ENCODE measurements at regions not wholly inside any gene's neighbourhood (a gene's known extent, or its start where the extent isn't known, plus 50 kb on each side); places are given as distances from the start of the nearest gene placed in this dataset.

DNA sequence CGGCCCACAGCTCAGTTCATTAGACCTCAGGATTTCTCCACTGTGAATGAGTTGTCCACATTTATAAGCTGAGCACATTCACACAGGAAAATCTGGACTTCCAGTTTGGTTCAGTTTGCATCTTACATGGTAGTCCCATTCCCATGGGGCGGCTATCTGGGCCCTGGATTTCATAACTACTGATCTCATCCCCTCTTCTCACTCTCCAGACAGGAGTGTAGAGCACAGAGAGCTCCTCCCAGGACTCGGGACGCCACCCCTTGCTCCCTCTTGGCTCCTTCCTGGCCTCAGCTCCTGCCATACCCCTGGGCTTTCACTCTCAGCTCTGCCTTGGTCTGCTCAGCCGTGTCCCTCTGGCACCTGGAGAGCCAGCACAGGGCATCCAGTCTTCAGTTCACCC lies 117.6 kb upstream of the TCERG1L start:
- H3K4me1 ChIP-seq (ENCODE audit: low read depth, poor library complexity, severe bottlenecking): no peaks in the 10 kb centered on the region
- no peak overlapping the region for H3K9ac ChIP-seq
- no peaks in the 10 kb centered on the region for H3K79me2 ChIP-seq (ENCODE audit: insufficient read depth, low read depth)
- H3K36me3 ChIP-seq (ENCODE audit: insufficient read depth): no peaks in the 10 kb centered on the region
- H3K27ac ChIP-seq: no peak overlapping the region
- H3K4me2 ChIP-seq: no peak overlapping the region
- no peak overlapping the region for H3K4me3 ChIP-seq (IDR thresholded peaks at IDR 0.05; ENCODE audit: insufficient read depth, low read depth, low read length)
- H2AFZ ChIP-seq (ENCODE audit: low read depth): no peak overlapping the region
- peaks cover 6% of the 10 kb centered on the region; the same call in 1 of the 2 replicates for H3K27me3 ChIP-seq (ENCODE audit: insufficient read depth, low read depth)
- TF ChIP-seq, protein P1, sequence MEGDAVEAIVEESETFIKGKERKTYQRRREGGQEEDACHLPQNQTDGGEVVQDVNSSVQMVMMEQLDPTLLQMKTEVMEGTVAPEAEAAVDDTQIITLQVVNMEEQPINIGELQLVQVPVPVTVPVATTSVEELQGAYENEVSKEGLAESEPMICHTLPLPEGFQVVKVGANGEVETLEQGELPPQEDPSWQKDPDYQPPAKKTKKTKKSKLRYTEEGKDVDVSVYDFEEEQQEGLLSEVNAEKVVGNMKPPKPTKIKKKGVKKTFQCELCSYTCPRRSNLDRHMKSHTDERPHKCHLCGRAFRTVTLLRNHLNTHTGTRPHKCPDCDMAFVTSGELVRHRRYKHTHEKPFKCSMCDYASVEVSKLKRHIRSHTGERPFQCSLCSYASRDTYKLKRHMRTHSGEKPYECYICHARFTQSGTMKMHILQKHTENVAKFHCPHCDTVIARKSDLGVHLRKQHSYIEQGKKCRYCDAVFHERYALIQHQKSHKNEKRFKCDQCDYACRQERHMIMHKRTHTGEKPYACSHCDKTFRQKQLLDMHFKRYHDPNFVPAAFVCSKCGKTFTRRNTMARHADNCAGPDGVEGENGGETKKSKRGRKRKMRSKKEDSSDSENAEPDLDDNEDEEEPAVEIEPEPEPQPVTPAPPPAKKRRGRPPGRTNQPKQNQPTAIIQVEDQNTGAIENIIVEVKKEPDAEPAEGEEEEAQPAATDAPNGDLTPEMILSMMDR (conservative IDR thresholded peaks at IDR 0.05; ENCODE audit: low read depth, low read length): no peak
- no peaks in the 10 kb centered on the region for H4K20me1 ChIP-seq (ENCODE audit: insufficient read depth)

DNA sequence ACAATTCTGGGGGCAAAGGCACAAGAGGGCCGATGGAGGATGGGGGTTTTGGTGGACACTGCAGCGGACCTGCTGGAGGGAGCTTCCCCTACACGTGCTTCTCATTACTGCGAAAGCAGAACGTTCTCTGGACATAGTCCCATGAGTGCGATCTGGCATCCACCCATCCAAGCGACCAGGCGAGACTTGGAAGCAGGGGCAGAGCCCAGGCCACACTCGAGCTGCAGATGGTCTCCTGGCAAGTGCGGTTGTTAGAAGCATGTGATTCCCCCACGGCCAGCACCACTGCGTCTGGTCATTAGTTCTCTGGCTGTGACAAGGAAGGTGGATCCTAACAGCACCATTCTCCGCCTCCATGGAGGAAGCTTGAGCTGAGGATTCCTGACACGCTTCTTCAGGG lies 118.4 kb upstream of the TCERG1L start:
- no peak overlapping the region for H2AFZ ChIP-seq (ENCODE audit: low read depth)
- no peak overlapping the region for H3K4me2 ChIP-seq
- no peak overlapping the region for H3K9ac ChIP-seq
- no peaks in the 10 kb centered on the region for H3K4me1 ChIP-seq (ENCODE audit: low read depth, poor library complexity, severe bottlenecking)
- no peaks in the 10 kb centered on the region for H3K36me3 ChIP-seq (ENCODE audit: insufficient read depth)
- H3K27me3 ChIP-seq (ENCODE audit: insufficient read depth, low read depth): peaks cover 6% of the 10 kb centered on the region; the same call in 1 of the 2 replicates
- TF ChIP-seq, protein P1 (conservative IDR thresholded peaks at IDR 0.05; ENCODE audit: low read depth, low read length): no peak
- no peak overlapping the region for H3K27ac ChIP-seq
- H3K4me3 ChIP-seq (IDR thresholded peaks at IDR 0.05; ENCODE audit: insufficient read depth, low read depth, low read length): no peak overlapping the region
- no peaks in the 10 kb centered on the region for H4K20me1 ChIP-seq (ENCODE audit: insufficient read depth)
- no peaks in the 10 kb centered on the region for H3K79me2 ChIP-seq (ENCODE audit: insufficient read depth, low read depth)

DNA sequence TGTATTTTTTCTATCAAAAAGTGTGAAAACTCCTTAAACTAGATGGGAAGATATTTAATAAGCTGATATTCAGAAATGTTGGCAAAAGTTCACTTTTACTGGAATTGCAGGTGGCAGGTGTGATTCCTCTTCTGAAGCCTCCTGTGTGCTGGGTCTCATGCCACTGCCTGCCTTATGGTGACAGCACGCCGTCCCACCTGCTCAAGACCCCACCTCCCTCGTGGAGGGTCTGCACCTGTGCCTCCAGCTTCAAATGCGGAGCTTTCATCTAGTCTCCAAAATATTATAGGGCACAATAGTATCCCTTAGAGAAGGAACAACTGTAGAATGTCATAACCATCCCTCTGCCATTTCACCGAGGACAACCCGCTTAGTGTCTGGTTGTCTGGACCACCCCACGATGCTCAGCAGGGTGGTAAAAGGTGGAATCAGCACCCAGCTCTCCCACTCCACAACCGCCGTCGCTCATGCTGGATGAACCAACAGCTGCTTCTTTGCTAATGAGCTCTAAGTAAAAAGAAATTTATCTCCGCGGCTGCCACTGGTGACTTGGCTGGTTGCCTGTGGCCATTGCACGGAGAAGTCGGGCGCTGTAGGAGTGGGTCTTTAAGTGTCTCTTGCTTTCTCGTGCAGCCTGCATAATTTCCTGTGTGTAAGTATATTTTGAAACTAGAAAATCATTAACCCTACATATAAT lies 119.3 kb upstream of the TCERG1L start:
- H3K4me2 ChIP-seq: no peak overlapping the region
- peaks cover 6% of the 10 kb centered on the region; the same call in 1 of the 2 replicates for H3K27me3 ChIP-seq (ENCODE audit: insufficient read depth, low read depth)
- no peak overlapping the region for H3K27ac ChIP-seq
- H3K4me1 ChIP-seq (ENCODE audit: low read depth, poor library complexity, severe bottlenecking): no peaks in the 10 kb centered on the region
- TF ChIP-seq, protein P1 (conservative IDR thresholded peaks at IDR 0.05; ENCODE audit: low read depth, low read length): no peak
- no peaks in the 10 kb centered on the region for H3K79me2 ChIP-seq (ENCODE audit: insufficient read depth, low read depth)
- no peak overlapping the region for H3K4me3 ChIP-seq (IDR thresholded peaks at IDR 0.05; ENCODE audit: insufficient read depth, low read depth, low read length)
- no peaks in the 10 kb centered on the region for H4K20me1 ChIP-seq (ENCODE audit: insufficient read depth)
- no peaks in the 10 kb centered on the region for H3K36me3 ChIP-seq (ENCODE audit: insufficient read depth)
- no peak overlapping the region for H3K9ac ChIP-seq
- no peak overlapping the region for H2AFZ ChIP-seq (ENCODE audit: low read depth)

DNA sequence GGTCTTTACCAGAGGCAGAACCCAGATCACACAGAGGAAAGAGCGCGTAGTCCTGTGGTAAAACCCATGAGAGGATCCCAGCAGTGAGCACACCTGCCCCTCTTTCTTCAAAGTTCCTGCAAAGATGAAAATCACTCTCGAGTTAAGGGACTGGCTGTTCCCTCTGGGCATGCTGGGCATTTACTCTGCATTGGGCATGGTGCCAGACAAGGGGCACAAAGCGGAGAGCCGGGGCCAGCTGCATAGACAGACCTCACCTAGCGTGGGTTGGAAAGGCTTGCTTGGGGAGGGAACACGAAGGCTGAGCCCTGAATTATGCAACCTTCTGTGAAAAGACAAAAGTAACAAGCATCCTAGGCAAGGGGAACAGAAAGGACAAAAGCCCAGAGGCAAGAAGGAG lies 120.0 kb upstream of the TCERG1L start:
- H4K20me1 ChIP-seq (ENCODE audit: insufficient read depth): no peaks in the 10 kb centered on the region
- no peaks in the 10 kb centered on the region for H3K79me2 ChIP-seq (ENCODE audit: insufficient read depth, low read depth)
- no peak overlapping the region for H2AFZ ChIP-seq (ENCODE audit: low read depth)
- TF ChIP-seq, protein P1 (conservative IDR thresholded peaks at IDR 0.05; ENCODE audit: low read depth, low read length): no peak
- H3K4me2 ChIP-seq: no peak overlapping the region
- no peaks in the 10 kb centered on the region for H3K36me3 ChIP-seq (ENCODE audit: insufficient read depth)
- H3K4me1 ChIP-seq (ENCODE audit: low read depth, poor library complexity, severe bottlenecking): no peaks in the 10 kb centered on the region
- no peak overlapping the region for H3K9ac ChIP-seq
- H3K27me3 ChIP-seq (ENCODE audit: insufficient read depth, low read depth): peaks cover 6% of the 10 kb centered on the region; the same call in 1 of the 2 replicates
- H3K4me3 ChIP-seq (IDR thresholded peaks at IDR 0.05; ENCODE audit: insufficient read depth, low read depth, low read length): no peak overlapping the region
- H3K27ac ChIP-seq: no peak overlapping the region
